GM18498 (cell line): ENCODE measurements at regions not wholly inside any gene's neighbourhood (a gene's known extent, or its start where the extent isn't known, plus 50 kb on each side); places are given as distances from the start of the nearest gene placed in this dataset.

Source experiments
- ATAC-seq: cut with Tn5 transposase; IDR thresholded peaks from one replicate; pipeline ENCODE4 v1.9.1; 2021; ENCODE audit warnings: mild to moderate bottlenecking, moderate library complexity; ENCODE audit not compliant: unreplicated experiment

GRCh38 chr14:86683561-86683960, 1153.6 kb downstream of the FLRT2 start:
- ATAC-seq: no peak

- ATAC-seq: no peak
Measured at GRCh38 chr14:86675059-86675458, 1145.1 kb downstream of the FLRT2 start.

GRCh38 chr14:86673523-86673969, 1143.6 kb downstream of the FLRT2 start:
- ATAC-seq: no peak

GRCh38 chr14:86672080-86672479, 1142.1 kb downstream of the FLRT2 start:
- no peak for ATAC-seq

- ATAC-seq: no peak
Measured at GRCh38 chr14:86665975-86666374, 1136.0 kb downstream of the FLRT2 start.

GRCh38 chr14:86662334-86662733, 1132.4 kb downstream of the FLRT2 start:
- no peak for ATAC-seq

- no peak for ATAC-seq
Measured at GRCh38 chr14:86654558-86655184, 1124.7 kb downstream of the FLRT2 start.

GRCh38 chr14:86652526-86652925, 1122.6 kb downstream of the FLRT2 start:
- ATAC-seq: no peak

GRCh38 chr14:86646696-86647690, 1117.0 kb downstream of the FLRT2 start:
- no peak for ATAC-seq

GRCh38 chr14:86646125-86646524, 1116.2 kb downstream of the FLRT2 start:
- ATAC-seq: no peak

- ATAC-seq: no peak
Measured at GRCh38 chr14:86641310-86641709, 1111.4 kb downstream of the FLRT2 start.

- ATAC-seq: no peak
Measured at GRCh38 chr14:86640288-86640687, 1110.3 kb downstream of the FLRT2 start.

GRCh38 chr14:86639666-86640065, 1109.7 kb downstream of the FLRT2 start:
- ATAC-seq: no peak

- no peak for ATAC-seq
Measured at GRCh38 chr14:86639146-86639545, 1109.2 kb downstream of the FLRT2 start.

GRCh38 chr14:86627080-86627479, 1097.1 kb downstream of the FLRT2 start:
- no peak for ATAC-seq

GRCh38 chr14:86626530-86626929, 1096.6 kb downstream of the FLRT2 start:
- no peak for ATAC-seq

- ATAC-seq: no peak
Measured at GRCh38 chr14:86625637-86626036, 1095.7 kb downstream of the FLRT2 start.

GRCh38 chr14:86619726-86620125, 1089.8 kb downstream of the FLRT2 start:
- ATAC-seq: no peak

GRCh38 chr14:86613786-86614185, 1083.8 kb downstream of the FLRT2 start:
- ATAC-seq: no peak

GRCh38 chr14:86613126-86613525, 1083.2 kb downstream of the FLRT2 start:
- no peak for ATAC-seq

- ATAC-seq: no peak
Measured at GRCh38 chr14:86604561-86604960, 1074.6 kb downstream of the FLRT2 start.

- no peak for ATAC-seq
Measured at GRCh38 chr14:86602263-86602662, 1072.3 kb downstream of the FLRT2 start.
